ENCODE measurements at regions not wholly inside any gene's neighbourhood (a gene's known extent, or its start where the extent isn't known, plus 50 kb on each side); places are given as distances from the start of the nearest gene placed in this dataset.

- TF ChIP-seq EZH2 (IDR thresholded peaks at IDR 0.05; ENCODE audit: borderline replicate concordance, low read length): no peak
- TF ChIP-seq, protein P1, sequence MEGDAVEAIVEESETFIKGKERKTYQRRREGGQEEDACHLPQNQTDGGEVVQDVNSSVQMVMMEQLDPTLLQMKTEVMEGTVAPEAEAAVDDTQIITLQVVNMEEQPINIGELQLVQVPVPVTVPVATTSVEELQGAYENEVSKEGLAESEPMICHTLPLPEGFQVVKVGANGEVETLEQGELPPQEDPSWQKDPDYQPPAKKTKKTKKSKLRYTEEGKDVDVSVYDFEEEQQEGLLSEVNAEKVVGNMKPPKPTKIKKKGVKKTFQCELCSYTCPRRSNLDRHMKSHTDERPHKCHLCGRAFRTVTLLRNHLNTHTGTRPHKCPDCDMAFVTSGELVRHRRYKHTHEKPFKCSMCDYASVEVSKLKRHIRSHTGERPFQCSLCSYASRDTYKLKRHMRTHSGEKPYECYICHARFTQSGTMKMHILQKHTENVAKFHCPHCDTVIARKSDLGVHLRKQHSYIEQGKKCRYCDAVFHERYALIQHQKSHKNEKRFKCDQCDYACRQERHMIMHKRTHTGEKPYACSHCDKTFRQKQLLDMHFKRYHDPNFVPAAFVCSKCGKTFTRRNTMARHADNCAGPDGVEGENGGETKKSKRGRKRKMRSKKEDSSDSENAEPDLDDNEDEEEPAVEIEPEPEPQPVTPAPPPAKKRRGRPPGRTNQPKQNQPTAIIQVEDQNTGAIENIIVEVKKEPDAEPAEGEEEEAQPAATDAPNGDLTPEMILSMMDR (conservative IDR thresholded peaks at IDR 0.05 in 1 of 2, IDR thresholded peaks at IDR 0.05 in 1 of 2; ENCODE audit: extremely low read depth in 1 of 2, insufficient read depth in 1 of 2, low read depth in 1 of 2, low read length in 2 of 2): no peak
Observed at GRCh38 chr1:55323760-55324159, 108.6 kb upstream of the USP24 start.

Measured in mammary epithelial cell (primary cell).